ENCODE measurements at regions not wholly inside any gene's neighbourhood (a gene's known extent, or its start where the extent isn't known, plus 50 kb on each side); places are given as distances from the start of the nearest gene placed in this dataset.
A peak's percentile ranks its signal among the peaks of the same experiment; 100 is the strongest.

DNA sequence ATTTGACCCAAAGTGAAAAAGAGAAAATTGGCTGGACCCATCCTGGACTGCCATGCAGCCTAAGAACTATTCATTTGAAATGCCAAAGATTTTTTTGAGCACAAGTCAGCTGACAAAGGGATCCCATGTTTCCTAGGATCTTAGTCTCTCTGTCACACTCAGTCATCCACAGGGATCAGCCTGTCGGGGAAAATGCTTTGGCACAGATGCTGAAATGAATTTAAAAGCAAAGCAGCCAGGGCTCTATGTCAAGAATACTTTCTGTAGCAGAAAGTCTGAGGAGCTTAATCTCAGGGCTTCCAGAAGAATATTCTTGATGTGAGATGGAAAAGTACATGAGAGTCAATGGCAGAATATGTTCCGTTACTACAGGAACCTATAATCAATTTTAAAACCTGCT is 1900.8 kb downstream of the MRPL39 start:
- ChIA-PET CTCF (no interaction called here), POLR2A (no interaction called here)
- H3K27ac ChIP-seq (ENCODE audit: insufficient read depth in 1 of 2, low read depth in 1 of 2, low read length in 2 of 2, poor library complexity in 1 of 2, severe bottlenecking in 2 of 2), result no peak overlapping the region
- WGBS (ENCODE audit: insufficient coverage), result 100% methylated on average over 1 of the region's 2 CpGs
- H3K36me3 ChIP-seq (ENCODE audit: control insufficient read depth in 4 of 4, insufficient read depth in 4 of 4, low read length in 3 of 4), result no peaks in the 10 kb centered on the region
- no peak for DNase-seq
- H3K4me1 ChIP-seq (ENCODE audit: control extremely low read depth in 1 of 4, control insufficient read depth in 4 of 4, insufficient read depth in 4 of 4, low read length in 3 of 4), result no peaks in the 10 kb centered on the region
- no peaks in the 10 kb centered on the region for H3K27me3 ChIP-seq (replicated peaks in 2 of 5; ENCODE audit: control insufficient read depth in 4 of 5, insufficient read depth in 5 of 5, low read length in 4 of 5)
- H3K9me3 ChIP-seq (ENCODE audit: control extremely low read depth in 1 of 5, control insufficient read depth in 4 of 5, insufficient read depth in 2 of 5, low read depth in 1 of 5, low read length in 4 of 5), result no peaks in the 10 kb centered on the region
- no peak overlapping the region for H3K4me3 ChIP-seq (ENCODE audit: control insufficient read depth in 1 of 7, extremely low read depth in 1 of 7, insufficient read depth in 4 of 7, low read depth in 2 of 7, low read length in 6 of 7)

- no peak for DNase-seq
- Histone ChIP-seq H3K27ac (ENCODE audit: insufficient read depth in 1 of 2, low read depth in 1 of 2, low read length in 2 of 2, poor library complexity in 1 of 2, severe bottlenecking in 2 of 2) (no peak overlapping the region), H3K4me3 (ENCODE audit: control insufficient read depth in 1 of 7, extremely low read depth in 1 of 7, insufficient read depth in 4 of 7, low read depth in 2 of 7, low read length in 6 of 7) (no peak overlapping the region), H3K4me1 (ENCODE audit: control extremely low read depth in 1 of 4, control insufficient read depth in 4 of 4, insufficient read depth in 4 of 4, low read length in 3 of 4) (no peaks in the 10 kb centered on the region), H3K36me3 (ENCODE audit: control insufficient read depth in 4 of 4, insufficient read depth in 4 of 4, low read length in 3 of 4) (no peaks in the 10 kb centered on the region), H3K27me3 (replicated peaks in 2 of 5; ENCODE audit: control insufficient read depth in 4 of 5, insufficient read depth in 5 of 5, low read length in 4 of 5) (no peaks in the 10 kb centered on the region), H3K9me3 (ENCODE audit: control extremely low read depth in 1 of 5, control insufficient read depth in 4 of 5, insufficient read depth in 2 of 5, low read depth in 1 of 5, low read length in 4 of 5) (peaks cover 0 to 9% (median 5%) of the 10 kb centered on the region in 5 experiments)
- CTCF ChIA-PET, result no interaction called here
- 100% methylated on average over 2 of the region's 2 CpGs for WGBS (ENCODE audit: insufficient coverage)
- POLR2A ChIA-PET, result interaction anchor here (0.6 kb wide), 1 partner anchor 1749 kb away, joined by 3 read pairs; no protein-coding TSS in a partner anchor
These were observed 1907.9 kb downstream of the MRPL39 start for GRCh38 chr21:23699402-23699801.

- ChIA-PET CTCF (no interaction called here), POLR2A (no interaction called here)
- DNase-seq, result no peak
- H3K27ac ChIP-seq (ENCODE audit: insufficient read depth in 1 of 2, low read depth in 1 of 2, low read length in 2 of 2, poor library complexity in 1 of 2, severe bottlenecking in 2 of 2), result no peak overlapping the region
- no peaks in the 10 kb centered on the region for H3K4me1 ChIP-seq (ENCODE audit: control extremely low read depth in 1 of 4, control insufficient read depth in 4 of 4, insufficient read depth in 4 of 4, low read length in 3 of 4)
- H3K36me3 ChIP-seq (ENCODE audit: control insufficient read depth in 4 of 4, insufficient read depth in 4 of 4, low read length in 3 of 4), result no peaks in the 10 kb centered on the region
- H3K4me3 ChIP-seq (ENCODE audit: control insufficient read depth in 1 of 7, extremely low read depth in 1 of 7, insufficient read depth in 4 of 7, low read depth in 2 of 7, low read length in 6 of 7), result no peak overlapping the region
- no CpG with 5 or more reads among the region's 1 CpG for WGBS (ENCODE audit: insufficient coverage)
- peaks cover 0 to 9% (median 5%) of the 10 kb centered on the region in 5 experiments for H3K9me3 ChIP-seq (ENCODE audit: control extremely low read depth in 1 of 5, control insufficient read depth in 4 of 5, insufficient read depth in 2 of 5, low read depth in 1 of 5, low read length in 4 of 5)
- no peaks in the 10 kb centered on the region for H3K27me3 ChIP-seq (replicated peaks in 2 of 5; ENCODE audit: control insufficient read depth in 4 of 5, insufficient read depth in 5 of 5, low read length in 4 of 5)
These were observed 1908.7 kb downstream of the MRPL39 start for GRCh38 chr21:23698619-23699018.

GRCh38 chr21:23695443-23695842 is 1911.8 kb downstream of the MRPL39 start:
- DNase-seq, result peak in 1 of 3 donors; percentile 10
- no peaks in the 10 kb centered on the region for H3K27me3 ChIP-seq (replicated peaks in 2 of 5; ENCODE audit: control insufficient read depth in 4 of 5, insufficient read depth in 5 of 5, low read length in 4 of 5)
- H3K27ac ChIP-seq (ENCODE audit: insufficient read depth in 1 of 2, low read depth in 1 of 2, low read length in 2 of 2, poor library complexity in 1 of 2, severe bottlenecking in 2 of 2), result no peak overlapping the region
- WGBS (ENCODE audit: insufficient coverage), result 92% methylated on average over 2 of the region's 5 CpGs
- peaks cover 0 to 8% (median 5%) of the 10 kb centered on the region in 5 experiments for H3K9me3 ChIP-seq (ENCODE audit: control extremely low read depth in 1 of 5, control insufficient read depth in 4 of 5, insufficient read depth in 2 of 5, low read depth in 1 of 5, low read length in 4 of 5)
- no peaks in the 10 kb centered on the region for H3K4me1 ChIP-seq (ENCODE audit: control extremely low read depth in 1 of 4, control insufficient read depth in 4 of 4, insufficient read depth in 4 of 4, low read length in 3 of 4)
- ChIA-PET CTCF (no interaction called here), POLR2A (no interaction called here)
- no peaks in the 10 kb centered on the region for H3K36me3 ChIP-seq (ENCODE audit: control insufficient read depth in 4 of 4, insufficient read depth in 4 of 4, low read length in 3 of 4)
- H3K4me3 ChIP-seq (ENCODE audit: control insufficient read depth in 1 of 7, extremely low read depth in 1 of 7, insufficient read depth in 4 of 7, low read depth in 2 of 7, low read length in 6 of 7), result no peak overlapping the region

DNA sequence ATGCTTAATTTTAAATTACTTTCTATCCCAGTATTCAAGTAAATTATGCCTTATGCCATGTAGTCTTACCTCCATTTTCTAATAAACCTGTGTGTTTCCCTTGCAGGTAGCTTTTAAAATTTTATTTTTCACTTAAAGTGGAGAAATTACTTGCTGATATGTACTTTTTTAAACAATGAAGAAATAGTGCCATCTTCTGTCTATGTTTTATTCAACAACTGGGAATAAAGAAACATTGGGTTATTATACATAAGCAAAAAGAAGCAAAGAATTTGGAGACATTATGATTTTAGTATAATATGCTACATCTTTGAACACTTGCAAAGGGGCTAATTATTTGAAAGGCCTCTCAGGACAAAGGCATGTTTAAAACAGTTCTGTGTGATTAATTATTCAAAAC is 1912.9 kb downstream of the MRPL39 start:
- H3K27ac ChIP-seq (ENCODE audit: insufficient read depth in 1 of 2, low read depth in 1 of 2, low read length in 2 of 2, poor library complexity in 1 of 2, severe bottlenecking in 2 of 2), result no peak overlapping the region
- POLR2A ChIA-PET, result no interaction called here

GRCh38 chr21:23690316-23690715 is 1917.0 kb downstream of the MRPL39 start:
- H3K4me1 ChIP-seq (ENCODE audit: control extremely low read depth in 1 of 4, control insufficient read depth in 4 of 4, insufficient read depth in 4 of 4, low read length in 3 of 4), result no peaks in the 10 kb centered on the region
- ChIA-PET CTCF (interaction anchor here (1.0 kb wide), 1 partner anchor 8 kb away, joined by 3 read pairs; no protein-coding TSS in a partner anchor), POLR2A (interaction anchor here (0.6 kb wide), 1 partner anchor 436 kb away, joined by 3 read pairs; no protein-coding TSS in a partner anchor)
- no CpG with 5 or more reads among the region's 3 CpGs for WGBS (ENCODE audit: insufficient coverage)
- H3K27me3 ChIP-seq (replicated peaks in 2 of 5; ENCODE audit: control insufficient read depth in 4 of 5, insufficient read depth in 5 of 5, low read length in 4 of 5), result no peaks in the 10 kb centered on the region
- no peak overlapping the region for H3K4me3 ChIP-seq (ENCODE audit: control insufficient read depth in 1 of 7, extremely low read depth in 1 of 7, insufficient read depth in 4 of 7, low read depth in 2 of 7, low read length in 6 of 7)
- H3K27ac ChIP-seq (ENCODE audit: insufficient read depth in 1 of 2, low read depth in 1 of 2, low read length in 2 of 2, poor library complexity in 1 of 2, severe bottlenecking in 2 of 2), result no peak overlapping the region
- no peaks in the 10 kb centered on the region for H3K36me3 ChIP-seq (ENCODE audit: control insufficient read depth in 4 of 4, insufficient read depth in 4 of 4, low read length in 3 of 4)
- DNase-seq, result no peak
- H3K9me3 ChIP-seq (ENCODE audit: control extremely low read depth in 1 of 5, control insufficient read depth in 4 of 5, insufficient read depth in 2 of 5, low read depth in 1 of 5, low read length in 4 of 5), result no peaks in the 10 kb centered on the region

More for the DNA sequence above, 1912.9 kb downstream of the MRPL39 start:
- no peaks in the 10 kb centered on the region for H3K36me3 ChIP-seq (ENCODE audit: control insufficient read depth in 4 of 4, insufficient read depth in 4 of 4, low read length in 3 of 4)
- CTCF ChIA-PET, result no interaction called here
- H3K4me1 ChIP-seq (ENCODE audit: control extremely low read depth in 1 of 4, control insufficient read depth in 4 of 4, insufficient read depth in 4 of 4, low read length in 3 of 4), result no peaks in the 10 kb centered on the region
- H3K27me3 ChIP-seq (replicated peaks in 2 of 5; ENCODE audit: control insufficient read depth in 4 of 5, insufficient read depth in 5 of 5, low read length in 4 of 5), result no peaks in the 10 kb centered on the region
- no peak for DNase-seq
- no peak overlapping the region for H3K4me3 ChIP-seq (ENCODE audit: control insufficient read depth in 1 of 7, extremely low read depth in 1 of 7, insufficient read depth in 4 of 7, low read depth in 2 of 7, low read length in 6 of 7)
- peaks cover 0 to 5% (median 1%) of the 10 kb centered on the region in 5 experiments for H3K9me3 ChIP-seq (ENCODE audit: control extremely low read depth in 1 of 5, control insufficient read depth in 4 of 5, insufficient read depth in 2 of 5, low read depth in 1 of 5, low read length in 4 of 5)

DNA sequence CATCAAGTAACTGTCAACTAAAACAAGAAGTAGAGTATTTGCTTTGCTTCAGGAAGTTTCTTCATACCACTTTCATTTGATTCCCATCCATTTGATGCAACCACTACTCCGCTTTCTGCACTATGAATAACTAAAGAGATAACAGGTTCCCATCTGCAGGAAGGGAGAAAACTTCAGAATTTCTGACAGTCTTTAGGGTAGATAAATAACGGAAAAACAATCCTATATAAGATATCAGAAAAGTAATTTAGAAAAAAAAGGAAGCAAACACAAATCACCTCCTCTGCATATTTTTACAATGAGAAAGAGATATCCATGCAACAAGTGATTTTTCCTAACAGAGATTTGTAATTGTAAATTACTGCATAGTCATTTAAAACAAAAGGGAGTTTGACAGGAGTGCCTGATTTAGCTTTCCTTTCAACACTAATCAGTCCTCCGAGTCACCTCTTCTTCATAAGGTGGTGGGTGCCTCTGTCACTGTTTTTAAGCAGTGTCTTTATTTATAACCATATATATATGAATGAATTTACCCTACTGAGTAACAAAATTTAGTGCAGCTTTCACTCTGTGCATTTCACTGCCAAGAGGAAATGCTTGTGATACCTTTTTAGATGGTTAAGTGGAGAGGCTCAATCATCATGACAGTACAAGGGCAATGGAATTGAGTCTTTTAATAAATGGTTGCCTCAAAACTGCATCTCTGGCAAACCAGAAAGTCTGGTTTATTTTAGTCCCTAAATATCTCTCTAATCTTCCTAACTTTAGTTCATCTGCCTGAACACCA is 1920.4 kb downstream of the MRPL39 start:
- no peak overlapping the region for H3K4me3 ChIP-seq (ENCODE audit: control insufficient read depth in 1 of 7, extremely low read depth in 1 of 7, insufficient read depth in 4 of 7, low read depth in 2 of 7, low read length in 6 of 7)
- POLR2A ChIA-PET, result no interaction called here
- CTCF ChIA-PET, result no interaction called here
- no CpG with 5 or more reads among the region's 3 CpGs for WGBS (ENCODE audit: insufficient coverage)
- H3K27me3 ChIP-seq (replicated peaks in 2 of 5; ENCODE audit: control insufficient read depth in 4 of 5, insufficient read depth in 5 of 5, low read length in 4 of 5), result no peaks in the 10 kb centered on the region
- no peaks in the 10 kb centered on the region for H3K36me3 ChIP-seq (ENCODE audit: control insufficient read depth in 4 of 4, insufficient read depth in 4 of 4, low read length in 3 of 4)
- H3K27ac ChIP-seq (ENCODE audit: insufficient read depth in 1 of 2, low read depth in 1 of 2, low read length in 2 of 2, poor library complexity in 1 of 2, severe bottlenecking in 2 of 2), result no peak overlapping the region
- no peak for DNase-seq
- H3K4me1 ChIP-seq (ENCODE audit: control extremely low read depth in 1 of 4, control insufficient read depth in 4 of 4, insufficient read depth in 4 of 4, low read length in 3 of 4), result no peaks in the 10 kb centered on the region
- no peaks in the 10 kb centered on the region for H3K9me3 ChIP-seq (ENCODE audit: control extremely low read depth in 1 of 5, control insufficient read depth in 4 of 5, insufficient read depth in 2 of 5, low read depth in 1 of 5, low read length in 4 of 5)
